ENCODE measurements at regions not wholly inside any gene's neighbourhood (a gene's known extent, or its start where the extent isn't known, plus 50 kb on each side); places are given as distances from the start of the nearest gene placed in this dataset.
"Not testable (repeated sequence)": the region's sequence is repeated elsewhere in the genome, so short reads cannot be mapped to it uniquely, and the experiment has no call there.

GRCh38 chr4:31392923-31393322 is 672.8 kb downstream of the PCDH7 start:
- DNase-seq = no peak

- DNase-seq = no peak
Observed at GRCh38 chr4:31408121-31408520, 688.0 kb downstream of the PCDH7 start.

GRCh38 chr4:31411565-31411964 is 691.4 kb downstream of the PCDH7 start:
- no peak for DNase-seq

- DNase-seq = no peak
Observed at GRCh38 chr4:31415629-31416028, 695.5 kb downstream of the PCDH7 start.

- no peak for DNase-seq
Observed at GRCh38 chr4:31416498-31416897, 696.3 kb downstream of the PCDH7 start.

- DNase-seq = no peak
Observed at GRCh38 chr4:31417040-31417439, 696.9 kb downstream of the PCDH7 start.

- DNase-seq = no peak
Observed at GRCh38 chr4:31422006-31422405, 701.8 kb downstream of the PCDH7 start.

- DNase-seq = no peak
Observed at GRCh38 chr4:31427691-31428090, 707.5 kb downstream of the PCDH7 start.

GRCh38 chr4:31442236-31442635 is 722.1 kb downstream of the PCDH7 start:
- DNase-seq = no peak

- DNase-seq = no peak
Observed at GRCh38 chr4:31445526-31445925, 725.4 kb downstream of the PCDH7 start.

- no peak for DNase-seq
Observed at GRCh38 chr4:31455612-31456011, 735.4 kb downstream of the PCDH7 start.

GRCh38 chr4:31458813-31459212 is 738.6 kb downstream of the PCDH7 start:
- DNase-seq = no peak

- DNase-seq = no peak
Observed at GRCh38 chr4:31461421-31461820, 741.3 kb downstream of the PCDH7 start.

GRCh38 chr4:31467781-31468180 is 747.6 kb downstream of the PCDH7 start:
- DNase-seq = no peak

GRCh38 chr4:31474221-31474620 is 754.1 kb downstream of the PCDH7 start:
- DNase-seq = no peak

GRCh38 chr4:31482691-31483090 is 762.5 kb downstream of the PCDH7 start:
- DNase-seq = no peak

GRCh38 chr4:31499216-31499615 is 779.0 kb downstream of the PCDH7 start:
- DNase-seq = not testable (repeated sequence)

GRCh38 chr4:31516520-31516919 is 796.4 kb downstream of the PCDH7 start:
- DNase-seq = no peak

GRCh38 chr4:31518796-31519250 is 798.7 kb downstream of the PCDH7 start:
- no peak for DNase-seq

GRCh38 chr4:31530555-31530954 is 810.4 kb downstream of the PCDH7 start:
- no peak for DNase-seq

GRCh38 chr4:31538877-31539276 is 818.7 kb downstream of the PCDH7 start:
- no peak for DNase-seq

GRCh38 chr4:31539284-31540069 is 819.3 kb downstream of the PCDH7 start:
- DNase-seq = no peak

- no peak for DNase-seq
Observed at GRCh38 chr4:31545330-31545729, 825.2 kb downstream of the PCDH7 start.

- no peak for DNase-seq
Observed at GRCh38 chr4:31545755-31546154, 825.6 kb downstream of the PCDH7 start.

- no peak for DNase-seq
Observed at GRCh38 chr4:31548021-31548420, 827.9 kb downstream of the PCDH7 start.
